ENCODE measurements at regions not wholly inside any gene's neighbourhood (a gene's known extent, or its start where the extent isn't known, plus 50 kb on each side); places are given as distances from the start of the nearest gene placed in this dataset.

DNA sequence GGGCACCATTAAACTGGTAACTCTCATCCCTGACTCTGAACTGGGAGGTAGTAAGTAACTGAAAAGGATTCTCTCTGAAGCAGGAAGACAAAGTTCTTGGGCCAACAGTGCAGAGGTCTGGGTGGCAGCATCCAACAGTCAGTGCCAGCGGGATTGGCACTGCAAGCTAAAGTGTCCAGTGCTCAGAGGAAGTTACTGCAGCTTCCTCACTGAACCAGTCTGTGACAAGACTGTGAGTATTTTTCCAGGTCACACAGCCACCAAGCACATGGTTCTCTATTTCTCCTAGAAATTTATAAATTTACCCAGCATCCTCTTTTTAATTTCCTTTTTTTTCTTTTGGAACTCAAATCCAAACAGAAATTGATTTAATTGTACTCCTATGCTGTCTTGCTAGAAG, 81.6 kb upstream of the FAR2 start:
- no peak for TF ChIP-seq EP300 (conservative IDR thresholded peaks at IDR 0.05; ENCODE audit: poor library complexity, severe bottlenecking)
- no peak for TF ChIP-seq SMC3 (conservative IDR thresholded peaks at IDR 0.05; ENCODE audit: poor library complexity)
- TF ChIP-seq REST (IDR thresholded peaks at IDR 0.05; ENCODE audit: borderline replicate concordance) = no peak
- no peak for TF ChIP-seq TAF1 (IDR thresholded peaks at IDR 0.05; ENCODE audit: low read depth)
- TF ChIP-seq CTCF (IDR thresholded peaks at IDR 0.05; ENCODE audit: poor library complexity, severe bottlenecking) = no peak
- no peak for TF ChIP-seq EZH2 (IDR thresholded peaks at IDR 0.05; ENCODE audit: borderline replicate concordance, insufficient read depth, low read length, poor library complexity, severe bottlenecking)
- no peak for TF ChIP-seq RAD21 (conservative IDR thresholded peaks at IDR 0.05)
- no peak for TF ChIP-seq POLR2AphosphoS5 (IDR thresholded peaks at IDR 0.05)
- TF ChIP-seq MXI1 (conservative IDR thresholded peaks at IDR 0.05; ENCODE audit: poor library complexity, severe bottlenecking) = no peak
- H3K27ac ChIP-seq (ENCODE audit: low read length) = no peak overlapping the region

DNA sequence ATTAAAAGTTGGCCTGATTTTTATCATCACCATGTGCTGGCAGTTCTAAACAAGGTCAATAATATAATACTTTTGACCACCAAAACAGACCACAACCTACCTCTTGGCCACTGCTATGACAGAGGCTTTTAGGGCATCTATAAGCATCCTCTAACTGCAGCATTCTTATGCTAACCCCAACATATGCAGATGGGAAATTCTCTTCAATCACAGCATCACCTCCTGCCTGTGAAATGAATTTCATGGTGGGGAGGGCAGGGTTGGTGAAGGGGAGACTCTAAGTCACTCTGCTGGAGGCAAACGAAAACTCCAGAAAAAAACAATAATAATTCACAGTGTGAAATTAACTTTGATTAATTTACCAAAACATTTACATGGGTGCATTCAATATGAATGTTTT, 78.8 kb upstream of the FAR2 start:
- H3K9ac ChIP-seq (ENCODE audit: low read length) = no peak overlapping the region
- no peak overlapping the region for H3K4me3 ChIP-seq (ENCODE audit: low read length)
- no peaks in the 10 kb centered on the region for H3K9me3 ChIP-seq (ENCODE audit: low read length)
- no peak overlapping the region for H3K27ac ChIP-seq (ENCODE audit: low read length)
- no peaks in the 10 kb centered on the region for H3K9me2 ChIP-seq (ENCODE audit: insufficient read depth, low read length)
- no peaks in the 10 kb centered on the region for H3F3A ChIP-seq (ENCODE audit: insufficient read depth, low read length, poor library complexity, severe bottlenecking)
- H3K4me2 ChIP-seq (ENCODE audit: low read length) = no peak overlapping the region
- H3K27me3 ChIP-seq (ENCODE audit: insufficient read depth, low read depth, low read length) = no peaks in the 10 kb centered on the region
- no peak overlapping the region for H2AFZ ChIP-seq (ENCODE audit: low read depth, low read length)
- H3K79me2 ChIP-seq (replicated peaks; ENCODE audit: insufficient read depth, low read length) = no peaks in the 10 kb centered on the region
- TF ChIP-seq EZH2 (IDR thresholded peaks at IDR 0.05; ENCODE audit: borderline replicate concordance, insufficient read depth, low read length, poor library complexity, severe bottlenecking) = no peak
- no peak for TF ChIP-seq REST (IDR thresholded peaks at IDR 0.05; ENCODE audit: borderline replicate concordance)
- TF ChIP-seq RAD21 (conservative IDR thresholded peaks at IDR 0.05) = no peak
- TF ChIP-seq TAF1 (IDR thresholded peaks at IDR 0.05; ENCODE audit: low read depth) = no peak
- TF ChIP-seq MXI1 (conservative IDR thresholded peaks at IDR 0.05; ENCODE audit: poor library complexity, severe bottlenecking) = no peak
- no peak for TF ChIP-seq SMC3 (conservative IDR thresholded peaks at IDR 0.05; ENCODE audit: poor library complexity)
- no peak for TF ChIP-seq CTCF (IDR thresholded peaks at IDR 0.05; ENCODE audit: poor library complexity, severe bottlenecking)
- no peak for TF ChIP-seq EP300 (conservative IDR thresholded peaks at IDR 0.05; ENCODE audit: poor library complexity, severe bottlenecking)
- TF ChIP-seq POLR2AphosphoS5 (IDR thresholded peaks at IDR 0.05) = no peak
- H3K36me3 ChIP-seq (ENCODE audit: insufficient read depth, low read length) = no peaks in the 10 kb centered on the region
- H4K20me1 ChIP-seq (ENCODE audit: insufficient read depth) = no peaks in the 10 kb centered on the region

More for the DNA sequence above, 81.6 kb upstream of the FAR2 start:
- Histone ChIP-seq H3K36me3 (ENCODE audit: insufficient read depth, low read length) (no peaks in the 10 kb centered on the region), H4K20me1 (ENCODE audit: insufficient read depth) (no peaks in the 10 kb centered on the region), H3K9ac (ENCODE audit: low read length) (no peak overlapping the region), H3F3A (ENCODE audit: insufficient read depth, low read length, poor library complexity, severe bottlenecking) (no peaks in the 10 kb centered on the region), H2AFZ (ENCODE audit: low read depth, low read length) (no peak overlapping the region), H3K9me2 (ENCODE audit: insufficient read depth, low read length) (no peaks in the 10 kb centered on the region), H3K79me2 (replicated peaks; ENCODE audit: insufficient read depth, low read length) (no peaks in the 10 kb centered on the region), H3K4me2 (ENCODE audit: low read length) (no peak overlapping the region), H3K9me3 (ENCODE audit: low read length) (no peaks in the 10 kb centered on the region), H3K4me3 (ENCODE audit: low read length) (no peak overlapping the region), H3K27me3 (ENCODE audit: insufficient read depth, low read depth, low read length) (no peaks in the 10 kb centered on the region)
